ENCODE measurements at regions not wholly inside any gene's neighbourhood (a gene's known extent, or its start where the extent isn't known, plus 50 kb on each side); places are given as distances from the start of the nearest gene placed in this dataset.

DNA sequence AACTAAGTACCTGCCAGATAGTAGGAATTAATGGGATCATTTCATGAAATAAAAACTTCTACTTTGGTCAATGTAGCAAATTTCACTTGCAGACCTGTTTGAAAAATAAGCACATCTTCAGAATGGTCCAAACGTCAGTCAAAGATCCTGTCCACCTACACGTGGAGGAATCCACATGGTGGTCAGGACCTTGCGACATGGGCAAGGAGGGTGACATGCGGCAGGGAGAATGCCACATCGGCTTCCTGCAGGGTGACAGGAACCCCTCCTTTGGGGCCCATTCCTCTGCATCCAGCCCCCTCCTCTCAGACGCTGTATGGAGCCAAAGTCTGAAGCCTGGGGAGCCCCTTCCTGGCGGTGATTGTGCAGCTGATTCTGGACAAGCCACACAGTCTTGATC lies 95.5 kb upstream of the MGMT start:
- DNase-seq (ENCODE audit: low read depth), result no peak

DNA sequence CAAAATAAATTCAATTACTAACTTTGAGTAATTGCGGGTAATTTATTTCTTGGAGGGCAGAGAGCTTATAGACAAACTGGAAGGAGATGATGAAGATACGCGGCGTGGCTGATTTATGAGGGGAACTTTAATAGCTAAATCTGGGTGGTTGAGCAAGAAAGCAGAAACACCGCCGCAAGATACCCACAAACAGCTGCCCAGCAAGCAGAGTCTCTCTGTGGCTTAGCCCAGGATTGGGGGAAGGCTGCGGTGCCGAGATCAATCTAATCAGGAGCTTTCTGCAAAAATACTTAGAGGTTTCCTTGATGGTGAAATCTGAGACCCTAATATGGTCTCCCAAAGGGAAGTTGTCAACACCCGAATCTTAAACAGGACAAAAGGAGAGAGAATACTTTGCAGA lies 94.9 kb upstream of the MGMT start:
- DNase-seq (ENCODE audit: low read depth), result no peak

DNA sequence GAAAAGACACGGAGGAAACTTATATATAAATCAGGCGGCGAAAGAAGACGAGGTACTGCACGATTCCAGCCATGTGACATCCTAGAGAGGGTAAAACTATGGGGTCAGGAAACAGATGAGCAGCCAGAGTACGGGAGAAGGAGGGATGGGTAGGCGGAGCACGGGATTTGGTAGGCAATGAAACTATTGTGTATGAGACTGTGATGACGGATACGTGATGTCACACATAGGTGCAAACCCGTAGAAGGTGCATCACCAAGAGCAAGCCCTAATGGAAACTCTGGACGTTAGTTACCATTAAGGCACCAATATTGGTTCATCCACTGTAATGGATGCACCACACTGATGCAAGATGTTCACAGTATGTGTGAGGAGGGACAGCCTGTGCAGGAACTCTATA lies 93.8 kb upstream of the MGMT start:
- DNase-seq (ENCODE audit: low read depth), result no peak

DNA sequence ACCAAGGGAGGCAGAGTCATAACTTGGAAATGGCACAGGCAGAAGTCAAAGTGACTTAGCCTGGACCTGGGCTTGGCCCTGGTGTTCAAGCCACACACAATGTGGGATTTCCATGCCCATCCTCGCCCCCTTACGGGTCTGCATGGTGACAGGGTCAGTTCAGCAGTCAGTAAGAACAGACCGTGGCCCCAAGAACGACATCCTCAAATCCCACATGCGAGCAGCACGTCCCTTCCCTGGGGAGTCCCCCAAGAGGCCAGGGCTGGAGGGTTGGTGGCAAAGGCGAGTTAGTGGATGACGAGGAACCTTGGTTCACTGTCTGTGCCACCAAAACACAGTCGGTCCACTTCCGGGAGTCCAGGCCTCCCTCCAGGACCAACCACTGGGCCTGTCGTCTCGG lies 93.3 kb upstream of the MGMT start:
- no peak for DNase-seq (ENCODE audit: low read depth)

DNA sequence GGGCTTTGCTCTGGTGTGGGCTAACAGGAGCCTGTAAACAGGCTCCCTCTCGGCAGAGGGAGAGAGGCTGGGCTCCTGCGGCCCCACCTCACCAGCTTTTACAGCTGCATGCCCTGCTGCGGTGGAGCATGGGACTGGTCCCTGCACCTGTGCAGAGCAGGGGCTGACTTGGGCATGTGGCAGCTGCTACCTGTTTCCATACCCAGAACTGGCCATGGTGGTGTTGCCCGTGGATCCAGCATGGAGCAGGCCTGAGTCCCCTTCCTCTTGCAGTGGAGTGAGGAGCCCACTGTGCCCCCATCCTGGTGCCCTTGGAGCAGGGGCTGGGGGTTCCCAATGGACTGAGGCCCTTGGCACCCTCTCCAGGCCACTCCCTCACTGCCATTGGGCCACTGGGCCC lies 91.9 kb upstream of the MGMT start:
- DNase-seq (ENCODE audit: low read depth), result no peak

DNA sequence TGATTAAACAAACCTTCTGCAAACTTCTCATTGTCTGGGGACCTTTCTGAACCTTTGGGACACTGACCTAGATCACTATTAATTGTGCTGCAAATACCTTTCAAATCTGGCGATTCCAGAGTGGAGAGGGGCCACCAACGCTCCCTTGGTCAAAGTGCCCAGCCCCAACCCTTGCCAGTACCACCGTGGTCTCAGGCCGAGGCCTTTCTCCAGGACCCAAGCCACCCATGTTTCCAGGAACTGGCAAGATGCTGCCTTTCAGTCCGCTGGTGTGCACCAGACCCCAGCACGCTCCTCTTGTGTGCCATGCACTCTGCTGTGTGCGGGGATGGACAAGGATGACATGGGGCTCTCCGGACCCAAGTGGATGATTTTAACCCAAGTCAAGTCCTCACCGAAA lies 91.1 kb upstream of the MGMT start:
- DNase-seq (ENCODE audit: low read depth), result no peak

DNA sequence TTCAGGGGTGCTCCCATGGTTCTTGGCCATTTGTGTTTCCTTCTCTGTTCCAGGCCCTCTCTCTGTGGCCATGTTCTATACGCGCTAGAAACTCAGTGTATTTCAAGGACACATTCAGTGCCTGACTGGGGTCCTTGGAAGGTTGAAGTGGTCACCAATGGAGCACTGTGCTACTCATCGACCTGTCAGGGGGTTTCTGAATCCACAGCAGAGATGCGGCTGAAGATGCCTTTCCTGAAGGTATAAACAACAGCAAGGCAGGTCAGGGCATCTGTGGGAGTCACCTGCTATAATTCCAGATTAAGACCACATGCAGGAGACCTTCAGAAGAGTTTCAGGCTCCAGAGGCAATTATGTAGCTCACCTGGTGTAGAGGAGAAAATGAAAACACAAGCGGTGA lies 86.8 kb upstream of the MGMT start:
- no peak for DNase-seq (ENCODE audit: low read depth)

DNA sequence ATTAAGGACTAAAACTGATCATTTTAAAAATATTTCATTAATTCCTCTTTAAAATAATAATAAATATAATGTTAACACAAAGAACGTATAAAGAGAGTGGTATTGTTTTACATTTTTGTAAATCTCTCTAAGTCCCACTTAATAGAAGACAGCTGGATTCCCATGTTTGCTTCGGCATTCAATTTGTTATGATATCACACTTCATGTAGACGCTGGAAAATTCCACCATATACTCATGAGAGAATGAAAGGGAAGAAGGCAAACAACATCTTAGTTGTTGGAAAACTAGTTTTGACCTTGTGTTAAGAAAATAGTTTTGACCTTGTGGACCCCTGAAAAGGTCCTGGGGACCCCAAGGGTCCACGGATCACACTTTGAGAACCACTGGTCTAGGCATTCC lies 85.3 kb upstream of the MGMT start:
- no peak for DNase-seq (ENCODE audit: low read depth)

DNA sequence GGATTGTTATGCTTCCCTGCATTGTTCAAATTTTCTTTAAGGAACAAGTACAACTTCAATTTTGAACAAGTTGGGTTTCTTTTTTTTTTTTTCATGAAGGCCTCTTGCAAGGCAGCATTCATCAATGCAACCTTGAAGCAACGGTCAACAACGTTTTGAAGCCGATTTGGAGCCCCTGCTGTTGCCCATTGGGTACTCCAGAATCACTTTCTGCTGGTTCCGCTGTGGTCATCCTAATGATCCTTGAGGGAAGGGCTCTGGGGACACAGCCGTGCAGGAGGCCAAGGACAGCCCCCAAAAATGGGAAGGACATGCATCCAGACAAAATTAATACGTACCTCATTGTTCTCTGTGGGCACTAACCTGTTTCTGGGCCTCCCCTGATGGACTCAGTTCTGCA lies 84.6 kb upstream of the MGMT start:
- DNase-seq (ENCODE audit: low read depth), result no peak

DNA sequence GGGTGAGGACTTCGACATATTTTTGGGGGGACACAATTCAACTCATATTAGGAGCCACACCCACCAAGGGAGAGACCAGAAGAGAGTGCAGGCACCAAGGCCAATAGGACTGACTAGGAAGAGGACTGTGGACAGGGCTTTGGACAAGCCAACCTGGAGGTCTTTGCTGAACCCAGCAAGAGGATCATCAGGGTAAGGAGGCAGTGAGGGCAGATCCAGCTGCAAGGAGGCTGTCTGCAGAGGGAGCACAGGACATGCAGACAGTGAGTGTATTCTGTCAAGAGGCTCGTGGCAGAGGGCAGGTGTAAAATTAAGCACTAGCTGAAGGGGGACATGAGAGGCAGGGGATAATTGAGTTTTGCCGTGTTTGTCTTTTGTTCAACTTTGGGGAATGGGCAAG lies 83.4 kb upstream of the MGMT start:
- no peak for DNase-seq (ENCODE audit: low read depth)

DNA sequence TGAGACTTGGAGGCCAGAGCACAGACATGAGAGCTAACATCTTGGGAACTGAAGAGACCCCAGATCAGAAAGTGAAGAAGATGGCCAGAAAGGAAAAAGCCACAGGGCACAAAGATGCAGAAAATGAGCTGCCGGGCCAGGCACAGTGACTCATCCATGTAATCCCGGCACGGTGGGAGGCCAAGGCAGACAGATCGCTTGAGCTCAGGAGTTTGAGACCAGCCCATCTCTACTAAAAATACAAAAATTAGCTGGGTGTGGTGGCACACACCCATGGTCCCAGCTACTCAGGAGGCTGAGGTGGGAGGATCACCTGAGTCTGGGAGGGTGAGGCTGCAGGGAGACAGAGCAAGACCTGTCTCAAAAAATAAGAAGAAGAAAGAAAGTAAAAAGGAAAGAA lies 81.4 kb upstream of the MGMT start:
- DNase-seq (ENCODE audit: low read depth), result no peak

DNA sequence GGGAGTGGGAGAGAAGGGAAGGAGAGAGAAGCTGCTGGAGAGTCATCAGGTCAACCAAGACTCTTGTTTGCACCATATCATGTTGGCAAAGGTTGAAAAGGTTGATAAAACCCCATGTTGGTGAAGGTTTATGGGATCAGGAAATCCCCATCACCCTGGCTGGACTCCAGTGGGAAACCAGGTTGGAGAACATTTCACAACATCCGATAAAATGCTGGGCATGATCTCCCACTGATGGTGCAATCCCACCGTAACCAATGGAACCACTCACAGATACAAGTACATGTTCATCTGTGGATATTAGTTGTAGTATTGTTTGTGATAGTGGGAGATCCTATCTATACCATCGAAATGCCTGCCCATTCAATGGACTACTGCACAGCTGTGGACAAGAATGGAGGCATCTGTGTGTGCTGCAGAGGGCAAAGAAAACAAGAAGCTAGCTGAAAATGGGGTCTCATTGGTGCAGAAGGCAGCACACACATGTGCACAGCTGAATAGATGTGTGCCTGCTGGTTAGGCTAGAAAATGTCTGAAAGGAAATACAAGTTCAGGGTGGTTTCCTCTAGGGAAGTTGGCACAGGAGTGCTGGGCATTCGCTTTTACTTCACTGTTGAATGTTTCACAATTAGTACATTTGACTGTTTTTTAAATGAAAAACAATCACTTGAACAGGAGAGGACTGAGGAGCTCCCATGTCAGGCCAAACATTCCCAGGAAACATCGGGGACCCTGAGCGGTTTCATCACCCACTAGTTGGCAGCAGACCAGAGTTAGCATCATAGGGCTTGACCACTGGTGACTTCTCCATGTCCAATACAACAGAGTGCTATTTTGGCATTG lies 80.4 kb upstream of the MGMT start:
- DNase-seq (ENCODE audit: low read depth), result no peak

DNA sequence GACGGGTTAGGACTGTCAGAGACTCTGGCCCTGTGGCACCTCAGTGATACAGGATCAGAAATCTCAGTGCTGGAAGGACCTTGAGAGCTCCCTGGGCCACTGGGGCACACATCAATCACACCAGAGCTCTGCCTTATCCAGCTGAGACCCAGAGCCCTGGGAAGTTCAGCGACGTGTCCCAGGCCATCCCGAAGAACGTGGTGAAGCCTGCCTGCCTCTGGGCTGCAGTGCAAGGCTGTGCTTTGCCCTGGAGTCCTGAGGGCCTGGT lies 79.8 kb upstream of the MGMT start:
- no peak for DNase-seq (ENCODE audit: low read depth)

DNA sequence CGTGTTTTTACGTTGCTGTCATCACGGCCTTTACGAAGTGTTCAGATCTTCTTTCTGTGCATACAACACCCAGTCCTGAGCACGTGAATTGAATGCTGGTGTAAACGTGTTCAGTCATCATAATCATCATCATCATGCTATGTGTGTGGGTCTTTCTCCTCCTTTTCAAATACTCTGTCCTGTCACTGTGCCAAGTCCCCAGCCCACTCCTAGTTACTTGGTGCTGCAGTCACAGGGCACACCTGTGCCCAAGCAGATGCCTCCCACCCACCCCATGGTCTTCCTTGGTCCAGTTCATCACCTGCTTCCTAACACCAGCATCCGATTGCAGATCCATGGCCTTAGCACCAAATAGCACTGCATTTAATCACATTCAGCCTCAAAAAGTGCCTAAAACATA lies 78.6 kb upstream of the MGMT start:
- DNase-seq (ENCODE audit: low read depth), result no peak

DNA sequence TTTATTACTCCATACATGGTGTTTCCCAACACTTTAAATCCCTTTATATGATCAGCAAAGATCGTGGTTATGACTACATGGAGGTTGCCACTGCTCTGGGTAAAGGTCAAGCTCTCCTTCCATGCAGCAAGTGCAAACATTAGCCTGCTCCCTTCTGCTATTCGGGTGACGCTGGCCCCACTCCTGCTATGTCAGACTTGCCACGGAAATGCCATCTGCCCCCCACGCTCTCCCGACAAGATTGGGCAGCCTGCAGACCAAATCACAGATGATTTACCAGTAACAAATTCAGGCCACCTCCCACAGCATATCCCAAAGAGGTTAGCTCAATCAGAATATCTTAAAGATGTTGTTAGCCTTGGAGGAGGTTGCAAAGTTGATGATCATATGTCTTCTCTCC lies 77.8 kb upstream of the MGMT start:
- no peak for DNase-seq (ENCODE audit: low read depth)

DNA sequence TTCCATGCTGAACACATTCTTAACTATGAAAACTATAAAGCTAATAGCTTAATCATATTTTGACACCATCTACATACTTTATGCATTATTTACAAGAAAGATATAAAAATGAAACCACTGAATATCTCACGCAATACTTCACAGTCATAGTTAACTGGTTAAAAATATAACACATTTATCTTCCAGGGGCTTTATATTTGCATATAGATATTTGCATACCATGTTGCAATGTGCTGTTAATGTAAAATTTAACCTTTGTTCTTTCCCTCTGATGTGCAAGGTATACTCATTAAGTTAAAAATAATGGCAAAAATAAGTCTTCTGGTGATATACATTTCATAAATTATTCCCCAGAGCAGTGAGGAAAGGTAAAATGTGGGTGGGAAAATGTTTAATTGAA lies 76.9 kb upstream of the MGMT start:
- no peak for DNase-seq (ENCODE audit: low read depth)

DNA sequence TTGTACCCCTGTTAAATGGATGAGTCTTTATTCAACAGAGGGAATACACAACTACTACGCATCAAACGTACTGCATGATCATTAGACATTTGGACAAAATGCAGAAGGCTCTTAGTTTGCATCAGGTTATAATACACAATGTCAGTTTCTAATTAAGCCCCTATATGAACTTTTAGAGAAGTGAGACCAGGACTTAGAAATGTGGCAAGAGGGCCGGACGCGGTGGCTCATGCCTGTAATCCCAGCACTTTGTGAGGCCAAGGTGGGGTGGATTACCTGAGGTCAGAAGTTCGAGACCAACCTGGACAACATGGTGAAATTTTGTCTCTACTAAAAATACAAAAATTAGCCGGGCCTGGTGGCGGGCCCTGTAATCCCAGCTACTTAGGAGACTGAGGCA lies 76.3 kb upstream of the MGMT start:
- DNase-seq (ENCODE audit: low read depth), result no peak

DNA sequence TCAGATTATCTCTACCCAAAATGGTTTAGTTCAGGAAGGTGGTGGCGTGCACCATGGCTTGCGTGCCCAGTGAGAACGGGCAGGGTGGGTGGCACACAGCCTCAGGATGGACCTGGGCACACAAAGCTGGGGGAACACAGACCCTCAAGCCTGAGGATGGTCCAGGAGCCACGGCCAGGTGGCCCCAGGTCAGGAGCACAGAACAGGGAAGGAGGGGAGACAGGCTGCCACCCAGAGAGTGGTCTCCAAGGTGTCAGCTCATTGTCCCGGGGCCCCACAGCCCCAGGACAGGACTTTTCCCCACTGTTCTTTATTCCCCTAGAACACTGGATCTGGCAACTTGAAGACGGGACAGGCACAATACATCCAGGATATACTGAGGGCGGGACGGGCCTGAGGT lies 75.6 kb upstream of the MGMT start:
- DNase-seq (ENCODE audit: low read depth), result no peak

DNA sequence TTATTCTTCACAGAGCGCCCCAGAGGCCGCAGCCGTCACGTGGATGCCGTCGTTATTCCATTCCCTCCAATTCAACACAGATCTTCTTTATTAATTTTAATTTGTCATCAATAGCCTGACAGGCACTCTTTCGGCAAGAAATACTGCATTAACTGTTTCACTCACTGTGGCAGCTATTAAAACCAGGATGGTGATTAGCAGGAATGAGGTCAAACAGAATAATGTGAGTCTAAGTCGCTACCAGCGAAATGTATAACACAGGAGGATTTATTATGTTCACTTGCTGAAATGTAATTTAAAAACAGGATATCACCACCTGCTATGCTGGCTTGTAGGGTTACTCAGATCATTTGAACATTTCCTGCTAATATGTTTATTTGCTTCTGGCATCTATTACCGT lies 74.2 kb upstream of the MGMT start:
- no peak for DNase-seq (ENCODE audit: low read depth)

DNA sequence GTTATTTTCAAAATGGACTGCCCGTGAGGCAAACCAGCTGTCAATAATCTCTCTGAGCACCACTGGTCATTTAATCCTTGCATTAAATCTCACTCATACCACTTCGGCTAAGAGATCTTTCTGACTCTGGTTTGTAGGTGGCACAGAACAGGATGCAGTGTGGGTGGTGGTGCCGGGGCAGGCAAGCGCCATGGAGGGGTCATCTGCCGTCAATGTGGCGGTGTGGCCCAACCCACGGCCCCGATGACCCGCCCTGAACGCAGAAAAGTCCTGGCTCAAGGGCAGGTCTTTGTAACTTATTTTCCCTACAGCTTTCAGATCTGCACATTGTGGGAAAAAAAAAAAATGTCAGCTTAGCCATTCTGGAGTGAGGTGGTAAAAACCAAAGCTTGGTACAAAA lies 73.2 kb upstream of the MGMT start:
- no peak for DNase-seq (ENCODE audit: low read depth)

DNA sequence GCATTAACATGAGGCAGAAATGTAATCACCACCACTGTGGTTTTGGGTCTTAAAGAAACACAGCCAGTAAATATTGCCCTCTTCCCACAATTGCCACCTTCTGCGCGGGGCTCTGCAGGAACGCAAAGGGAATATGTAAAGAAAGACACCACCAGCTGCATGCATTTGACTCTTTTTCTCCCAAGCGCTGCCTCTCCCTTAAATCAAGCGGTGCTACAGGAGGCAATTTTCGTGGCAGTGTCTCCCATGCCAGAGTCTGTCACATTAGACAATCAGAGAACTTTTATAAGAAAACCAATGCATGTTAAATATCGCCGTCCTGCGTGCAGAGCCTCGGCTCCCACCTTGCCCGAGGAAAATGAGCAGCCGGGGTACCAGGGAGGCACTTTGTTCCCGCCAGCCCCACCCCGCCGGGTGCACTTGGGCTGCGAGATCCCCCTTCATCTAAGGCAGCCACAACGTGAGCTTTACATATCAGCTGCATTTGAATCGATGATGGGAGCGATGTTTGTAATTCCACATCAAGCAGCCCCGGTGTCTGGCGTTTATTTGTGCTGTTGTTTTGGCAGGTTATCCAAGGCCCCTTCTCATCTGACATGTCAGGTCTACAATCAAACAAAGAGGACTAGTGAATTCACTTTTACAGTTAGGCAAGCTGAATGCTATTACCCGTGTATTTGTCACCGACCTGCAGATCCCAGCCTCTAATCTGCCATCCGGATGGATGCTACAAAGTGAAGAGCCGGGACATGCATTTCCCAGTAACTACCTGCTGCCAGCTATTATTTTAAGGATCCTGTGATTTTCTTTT lies 72.3 kb upstream of the MGMT start:
- no peak for DNase-seq (ENCODE audit: low read depth)

DNA sequence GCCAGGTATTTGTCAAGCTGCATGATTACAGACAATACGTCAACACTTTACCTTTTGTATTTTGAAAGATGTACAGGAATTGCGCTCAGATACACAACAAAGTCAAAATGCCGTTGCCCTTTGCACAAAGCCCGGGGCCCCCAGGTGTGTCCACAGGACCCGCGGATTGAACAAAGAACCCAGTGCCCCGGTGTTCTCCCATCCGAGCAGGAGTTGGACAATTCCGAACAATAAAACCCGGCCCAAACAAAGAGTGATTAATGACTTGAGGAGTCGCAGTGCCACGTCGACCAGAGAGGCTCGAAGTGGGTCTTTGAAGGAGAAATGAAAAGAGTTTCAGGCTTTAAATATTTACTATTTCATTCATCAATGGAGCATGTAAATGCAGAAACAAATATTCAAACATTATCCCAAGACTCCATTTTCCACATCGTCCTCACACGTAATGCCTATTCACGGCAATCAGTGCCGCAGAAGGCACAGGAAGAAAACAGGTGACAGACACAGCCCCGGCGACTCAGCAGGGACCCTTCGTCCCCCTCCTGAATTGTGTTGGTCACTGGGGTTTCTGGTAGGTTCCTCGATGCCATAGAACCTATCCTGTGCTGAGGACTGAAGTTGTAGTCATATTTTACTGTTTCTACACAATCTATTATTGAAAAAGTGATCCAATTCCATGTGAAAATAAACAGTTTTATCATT lies 70.9 kb upstream of the MGMT start:
- DNase-seq (ENCODE audit: low read depth), result no peak

DNA sequence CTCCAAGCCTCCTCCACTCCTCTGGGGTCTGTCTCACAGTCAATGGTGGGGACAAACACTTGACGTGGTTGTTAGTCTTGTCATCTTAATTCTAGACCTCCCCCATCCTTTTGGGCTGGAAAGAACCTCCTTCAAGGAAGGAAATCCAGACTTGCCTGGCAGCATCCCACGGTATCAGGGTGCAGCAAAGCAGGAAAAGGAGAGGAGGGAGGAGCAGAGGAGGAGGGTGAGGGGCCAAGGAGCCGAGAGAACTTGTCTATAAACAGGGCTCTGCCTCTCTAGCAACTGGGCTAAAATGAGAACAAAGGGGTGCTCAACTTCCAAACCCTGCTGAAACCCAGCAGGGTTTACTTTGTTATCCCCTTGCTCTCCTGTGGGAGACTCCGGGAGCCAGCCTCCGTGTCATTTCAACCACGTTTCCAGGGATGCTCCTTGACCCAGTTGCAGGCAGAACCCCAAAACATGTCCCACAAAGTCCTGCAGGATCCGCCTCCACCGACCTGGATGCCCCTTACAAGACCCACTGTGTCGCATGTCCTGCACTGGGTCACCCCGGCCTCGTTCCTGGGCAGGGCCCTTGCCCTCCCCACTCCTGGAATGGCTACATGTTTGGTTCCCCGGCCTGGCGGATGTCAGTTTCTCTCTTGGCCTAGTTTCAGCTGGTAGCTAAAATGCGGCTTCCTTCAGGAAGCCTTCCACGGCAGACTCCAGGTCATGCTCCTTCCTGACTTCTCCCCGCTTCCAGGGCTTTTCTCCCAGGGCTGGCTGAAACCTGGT lies 69.7 kb upstream of the MGMT start:
- DNase-seq (ENCODE audit: low read depth), result no peak
